GM13976 (cell line): ENCODE measurements at regions not wholly inside any gene's neighbourhood (a gene's known extent, or its start where the extent isn't known, plus 50 kb on each side); places are given as distances from the start of the nearest gene placed in this dataset.

ENCODE experiments used
- DNase-seq: peaks from one replicate; pipeline ENCODE4 v3.0.0; 2012; ENCODE audit warnings: low spot score
- in situ Hi-C: fragments of 300-500 bp; cut with MboI; formaldehyde crosslinking; loops from one replicate; pipeline ENCODE4 v1.12.0; 2022; ENCODE audit warnings: low sequenced_read_pairs, mixed read lengths, inconsistent platforms; ENCODE audit not compliant: unreplicated experiment
- TF ChIP-seq, protein P1 (sequence below): IDR thresholded peaks from 2 replicates; pipeline ENCODE4 v1.5.1; 2012; ENCODE audit warnings: borderline replicate concordance, mild to moderate bottlenecking; ENCODE audit not compliant: insufficient read depth; ENCODE audit errors: extremely low read depth, missing control alignments, control extremely low read depth

GRCh38 chr3:61311044-61311443 lies 59.8 kb upstream of the FHIT start:
- TF ChIP-seq, protein P1, sequence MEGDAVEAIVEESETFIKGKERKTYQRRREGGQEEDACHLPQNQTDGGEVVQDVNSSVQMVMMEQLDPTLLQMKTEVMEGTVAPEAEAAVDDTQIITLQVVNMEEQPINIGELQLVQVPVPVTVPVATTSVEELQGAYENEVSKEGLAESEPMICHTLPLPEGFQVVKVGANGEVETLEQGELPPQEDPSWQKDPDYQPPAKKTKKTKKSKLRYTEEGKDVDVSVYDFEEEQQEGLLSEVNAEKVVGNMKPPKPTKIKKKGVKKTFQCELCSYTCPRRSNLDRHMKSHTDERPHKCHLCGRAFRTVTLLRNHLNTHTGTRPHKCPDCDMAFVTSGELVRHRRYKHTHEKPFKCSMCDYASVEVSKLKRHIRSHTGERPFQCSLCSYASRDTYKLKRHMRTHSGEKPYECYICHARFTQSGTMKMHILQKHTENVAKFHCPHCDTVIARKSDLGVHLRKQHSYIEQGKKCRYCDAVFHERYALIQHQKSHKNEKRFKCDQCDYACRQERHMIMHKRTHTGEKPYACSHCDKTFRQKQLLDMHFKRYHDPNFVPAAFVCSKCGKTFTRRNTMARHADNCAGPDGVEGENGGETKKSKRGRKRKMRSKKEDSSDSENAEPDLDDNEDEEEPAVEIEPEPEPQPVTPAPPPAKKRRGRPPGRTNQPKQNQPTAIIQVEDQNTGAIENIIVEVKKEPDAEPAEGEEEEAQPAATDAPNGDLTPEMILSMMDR, result no peak
- DNase-seq, result no peak
- in situ Hi-C loops, result no loop called here

DNA sequence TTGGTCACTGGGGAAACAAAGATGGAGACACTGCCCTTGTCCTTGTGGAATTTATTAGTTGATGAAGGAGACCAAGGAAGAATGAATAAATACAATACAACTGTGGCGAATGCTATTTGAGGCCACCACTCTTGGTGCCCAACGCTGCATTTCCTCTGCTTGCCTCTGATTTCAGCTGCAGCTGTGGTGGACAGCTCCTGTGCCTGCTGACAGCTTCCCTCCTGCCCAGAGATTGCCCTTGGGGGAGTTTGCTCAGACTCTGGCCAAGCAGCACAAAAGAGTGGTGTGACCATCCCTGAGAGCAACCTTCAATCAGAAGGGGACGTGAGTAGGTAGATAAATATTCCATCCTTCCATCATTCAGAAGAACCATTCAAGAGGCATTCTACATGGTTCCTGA lies 64.6 kb upstream of the FHIT start:
- in situ Hi-C loops, result no loop called here
- no peak for DNase-seq
- TF ChIP-seq, protein P1, result no peak

GRCh38 chr3:61323094-61323493 lies 71.8 kb upstream of the FHIT start:
- TF ChIP-seq, protein P1, result no peak
- in situ Hi-C loops, result no loop called here
- DNase-seq, result no peak

DNA sequence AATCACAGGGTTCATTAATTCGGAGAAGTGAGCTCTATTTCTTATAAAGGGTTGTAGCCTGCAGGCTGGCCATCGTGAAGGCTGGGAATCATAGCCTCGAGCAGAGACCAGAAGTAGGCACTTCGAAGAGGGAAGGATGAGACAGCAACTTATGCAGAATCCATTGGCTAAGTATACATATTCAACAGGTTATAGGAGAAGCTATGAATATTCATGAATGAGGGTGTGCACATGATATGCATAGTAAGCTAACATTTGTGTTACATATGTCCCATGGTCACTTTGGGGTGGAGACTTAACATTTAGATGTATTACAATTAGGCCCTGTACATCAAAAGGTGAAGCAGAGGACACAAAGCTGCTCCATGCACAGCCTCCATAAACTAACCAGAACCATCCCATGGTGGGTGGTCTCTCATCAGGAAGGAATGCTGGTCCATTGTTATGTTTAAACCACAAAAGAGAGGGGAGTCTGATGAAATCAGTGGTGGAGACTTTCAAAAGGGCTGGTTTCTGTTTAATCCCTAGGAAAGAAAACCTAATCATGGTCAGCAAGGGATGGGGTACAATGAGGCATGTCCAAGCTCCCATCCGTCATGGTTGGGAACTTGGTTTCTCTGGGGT lies 80.8 kb upstream of the FHIT start:
- in situ Hi-C loops, result no loop called here
- TF ChIP-seq, protein P1, result no peak
- DNase-seq, result no peak

GRCh38 chr3:61333192-61333961 lies 82.1 kb upstream of the FHIT start:
- in situ Hi-C loops, result no loop called here
- no peak for DNase-seq
- TF ChIP-seq, protein P1, result no peak

DNA sequence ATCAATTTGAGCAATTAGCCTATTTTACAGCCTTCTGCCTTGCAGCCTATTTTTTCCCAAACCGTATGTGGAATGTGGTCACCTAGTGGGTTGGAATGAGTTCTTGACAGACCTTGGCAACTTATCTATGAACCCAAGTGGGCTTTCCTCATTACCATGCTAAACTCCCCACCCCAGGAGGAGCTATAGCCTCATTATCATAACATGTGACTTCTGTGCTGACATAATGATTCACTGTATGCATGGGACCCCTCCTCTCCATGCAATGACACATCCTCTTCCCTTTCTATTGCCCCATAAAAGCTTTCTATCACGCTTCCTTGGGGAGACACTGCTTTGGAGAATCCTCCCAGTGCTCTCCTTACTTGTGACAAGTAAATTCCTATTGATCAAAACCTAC lies 83.5 kb upstream of the FHIT start:
- no peak for DNase-seq
- TF ChIP-seq, protein P1, result no peak
- in situ Hi-C loops, result no loop called here
